HT-29 (cell line): ENCODE measurements at regions not wholly inside any gene's neighbourhood (a gene's known extent, or its start where the extent isn't known, plus 50 kb on each side); places are given as distances from the start of the nearest gene placed in this dataset.

Experiments
- DNase-seq: peaks from one replicate; pipeline ENCODE4 v3.0.0-alpha.2; 2015; ENCODE audit warnings: low spot score

DNA sequence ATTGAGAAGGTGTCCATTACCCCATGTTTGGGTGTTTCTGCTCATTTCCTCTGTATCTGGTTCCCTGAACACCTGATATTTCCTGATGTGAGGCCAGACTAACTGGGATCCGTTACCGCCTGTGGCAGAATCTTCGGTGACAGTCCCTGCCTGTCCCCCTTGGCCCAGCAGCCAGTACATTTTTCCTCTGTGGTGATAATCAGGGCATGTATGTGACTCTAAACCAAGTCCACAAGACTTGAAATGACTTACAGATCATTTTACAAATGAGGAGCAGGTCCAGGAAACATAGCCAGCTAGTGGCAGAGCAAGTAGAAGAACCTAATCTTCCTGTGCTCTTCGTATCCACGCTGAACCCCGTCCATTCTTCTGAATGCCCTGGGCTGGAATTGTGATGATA lies 143.5 kb upstream of the IPO9 start:
- DNase-seq: no peak

DNA sequence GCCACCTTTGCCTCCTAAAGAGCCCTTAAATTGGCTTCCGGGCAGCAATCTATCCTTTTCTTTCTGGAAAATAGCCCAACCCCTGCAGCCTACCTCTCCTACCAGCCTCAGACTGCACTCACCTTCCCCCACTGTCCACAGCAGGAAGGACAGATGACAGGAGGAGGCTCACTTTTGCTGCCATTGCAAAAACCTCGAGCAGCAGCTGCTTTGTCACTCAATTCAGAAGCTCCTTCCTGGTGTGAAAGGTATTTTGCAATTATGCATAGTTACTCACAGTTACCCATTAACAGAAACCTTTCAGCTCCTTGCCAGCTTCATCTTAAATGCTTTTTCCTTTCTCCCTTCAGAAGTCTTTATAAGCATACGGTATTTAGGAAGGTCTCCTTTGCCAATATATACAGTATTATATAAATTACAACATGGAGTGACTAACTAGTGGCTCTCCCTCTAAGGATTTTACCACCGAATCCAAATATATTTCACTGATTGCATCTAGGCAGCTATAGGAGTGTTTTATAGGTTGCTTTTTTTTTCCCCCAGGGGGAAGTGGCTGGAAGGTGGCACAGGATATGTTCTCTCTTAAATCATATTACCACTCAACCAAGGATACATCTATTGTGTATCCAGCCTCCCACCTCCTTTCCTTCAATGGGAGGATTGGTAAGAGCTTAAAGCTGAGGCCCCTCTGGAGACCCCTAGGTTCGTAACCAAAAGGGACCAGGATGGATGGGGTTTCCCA lies 142.1 kb upstream of the IPO9 start:
- peak; percentile 10 for DNase-seq

- no peak for DNase-seq
These were observed 140.4 kb upstream of the IPO9 start for GRCh38 chr1:201688514-201688913.

DNA sequence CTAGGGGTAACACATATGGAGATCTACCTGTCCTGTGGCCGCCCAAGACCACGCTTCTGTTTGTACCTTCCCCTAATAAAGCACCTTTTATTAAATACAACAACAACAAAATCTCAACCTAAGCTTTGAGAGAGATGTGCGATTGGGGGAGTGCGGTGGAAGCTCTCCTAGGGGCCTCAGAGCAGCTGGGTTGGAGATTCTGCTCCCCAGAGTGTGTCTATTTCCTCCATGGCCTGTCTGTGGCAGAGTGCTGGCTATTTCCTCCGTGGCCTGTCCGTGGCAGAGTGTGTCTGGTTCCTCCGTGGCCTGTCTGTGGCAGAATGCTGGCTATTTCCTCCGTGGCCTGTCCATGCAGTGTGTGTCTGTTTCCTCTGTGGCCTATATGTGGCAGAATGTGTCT lies 139.3 kb upstream of the IPO9 start:
- no peak for DNase-seq

DNA sequence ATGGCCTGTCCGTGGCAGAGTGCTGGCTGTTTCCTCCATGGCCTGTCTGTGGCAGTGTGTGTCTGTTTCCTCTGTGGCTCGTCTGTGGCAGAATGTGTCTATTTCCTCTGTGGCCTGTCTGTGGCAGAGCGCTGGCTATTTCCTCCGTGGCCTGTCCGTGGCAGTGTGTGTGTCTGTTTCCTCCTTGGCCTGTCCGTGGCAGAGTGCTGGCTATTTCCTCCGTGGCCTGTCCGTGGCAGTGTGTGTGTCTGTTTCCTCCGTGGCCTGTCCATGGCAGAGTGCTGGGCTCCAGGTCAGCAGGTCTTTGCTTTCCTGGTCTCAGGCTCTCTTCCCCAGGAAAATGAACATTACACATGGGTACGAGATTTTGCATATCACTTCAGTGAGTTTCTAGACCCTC lies 138.4 kb upstream of the IPO9 start:
- no peak for DNase-seq

DNA sequence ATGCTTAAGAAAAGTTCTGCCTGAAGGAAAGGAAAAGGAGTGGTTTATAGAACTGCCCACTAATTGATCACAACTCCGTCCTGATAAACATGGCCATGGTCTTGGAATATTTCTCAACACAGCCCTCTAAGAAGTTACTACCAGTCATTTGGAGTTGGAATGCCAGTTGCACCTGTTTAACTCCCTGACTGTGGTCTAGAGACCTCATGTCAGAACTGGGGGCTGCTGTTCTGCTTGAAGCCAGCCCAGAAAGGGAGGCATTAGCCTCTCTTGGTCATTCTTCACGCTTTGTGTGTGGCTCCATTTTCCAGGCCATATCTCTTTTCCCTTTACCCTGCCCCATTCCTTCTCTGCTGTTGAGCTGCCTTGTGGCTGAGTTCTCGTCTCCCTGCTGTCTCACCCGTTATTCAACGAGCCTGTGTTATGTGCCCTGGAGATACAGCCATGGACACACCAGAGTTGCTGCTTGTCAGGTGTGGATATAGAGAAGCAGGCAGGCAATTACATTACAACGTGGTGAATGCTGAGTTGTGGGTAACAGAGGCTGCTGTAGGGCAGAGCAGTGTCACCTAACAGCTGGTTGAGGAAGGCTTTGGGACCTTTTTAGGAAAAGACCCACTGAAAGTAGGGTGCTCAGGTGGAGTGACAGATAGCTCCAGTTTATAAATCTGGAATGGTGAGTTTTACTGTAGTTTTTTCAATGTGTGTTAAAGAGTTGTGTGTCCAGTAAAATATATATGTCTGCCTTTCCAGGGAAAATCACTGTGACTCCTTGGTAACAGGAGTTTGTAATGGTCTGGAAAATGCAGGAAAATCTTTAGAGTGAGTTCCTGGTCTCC lies 137.0 kb upstream of the IPO9 start:
- no peak for DNase-seq

DNA sequence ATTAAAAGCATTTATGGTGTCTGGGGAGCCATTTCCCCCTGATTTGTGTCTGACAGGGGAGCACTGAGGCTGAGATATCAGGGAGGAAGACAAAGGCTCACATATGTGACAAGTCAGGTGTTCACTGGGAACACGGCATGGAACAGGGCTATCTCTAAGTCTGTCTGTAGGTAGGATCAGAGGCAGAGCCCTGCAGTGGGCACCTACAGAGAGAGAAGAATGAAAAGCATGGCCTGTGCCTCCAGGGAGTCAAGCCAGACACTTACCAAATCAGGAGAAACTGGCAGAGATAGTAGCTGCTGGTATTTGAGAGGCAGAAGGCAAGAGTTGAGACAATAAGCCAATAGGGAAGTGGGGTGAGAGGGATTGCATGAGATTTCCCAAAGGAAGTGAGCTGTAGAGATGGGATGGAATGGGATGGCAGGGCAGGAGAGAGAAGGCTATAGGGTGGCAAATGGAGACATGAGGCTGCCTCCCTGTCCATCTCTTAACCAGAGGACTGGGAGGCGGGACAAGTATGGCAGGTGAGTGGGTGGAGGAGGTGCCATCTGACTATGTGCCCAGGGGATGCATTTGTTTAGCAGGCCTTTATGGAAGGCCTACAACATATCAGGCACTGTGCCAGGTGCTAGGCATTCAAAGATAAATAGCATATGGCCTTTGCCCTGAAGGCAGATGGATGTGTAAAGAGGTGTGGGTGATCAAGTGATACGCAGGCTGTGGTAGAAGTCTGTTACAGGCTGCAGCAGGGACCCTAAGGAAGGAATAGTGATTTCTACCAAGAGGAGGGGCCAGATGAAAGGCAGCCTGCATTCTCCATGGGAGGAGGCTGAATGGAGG lies 136.2 kb upstream of the IPO9 start:
- DNase-seq: no peak

GRCh38 chr1:201693890-201694607 lies 134.9 kb upstream of the IPO9 start:
- DNase-seq: no peak

DNA sequence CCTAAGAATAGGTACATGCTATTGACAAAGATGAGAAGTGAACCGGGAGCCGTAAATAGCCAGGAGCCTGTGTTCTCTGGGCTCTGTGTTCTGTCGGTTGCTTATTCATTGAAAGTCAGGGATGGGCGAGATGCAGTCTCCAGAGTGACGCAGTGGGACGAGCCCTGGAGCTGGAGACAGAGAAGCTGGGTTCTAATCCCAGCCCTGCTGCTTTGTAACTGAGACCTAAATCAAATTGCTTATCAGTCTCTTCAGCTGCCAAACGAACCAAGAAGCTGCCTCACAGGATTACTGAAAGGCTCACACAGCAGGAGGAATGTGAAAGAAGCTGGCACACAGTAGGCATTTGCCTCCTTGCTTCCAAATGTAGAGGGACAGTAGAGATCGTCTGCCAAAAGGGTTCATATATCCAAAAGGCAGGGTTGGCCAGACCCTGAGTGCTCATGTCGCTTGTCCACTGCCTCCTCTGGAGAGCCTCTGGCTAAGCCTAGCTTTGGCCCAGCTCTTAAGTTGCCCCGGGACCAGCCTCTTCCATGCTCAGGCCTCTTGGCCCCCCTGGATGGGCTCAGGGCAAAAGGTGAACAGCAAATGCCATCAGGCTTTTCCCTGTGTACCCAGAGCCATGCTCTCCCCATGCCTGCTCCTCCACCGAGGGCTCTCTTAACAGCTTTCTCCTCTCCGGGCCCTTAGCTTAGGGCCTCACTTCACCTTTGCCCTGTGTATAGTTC lies 134.2 kb upstream of the IPO9 start:
- no peak for DNase-seq

GRCh38 chr1:201695607-201696006 lies 133.3 kb upstream of the IPO9 start:
- DNase-seq: no peak

DNA sequence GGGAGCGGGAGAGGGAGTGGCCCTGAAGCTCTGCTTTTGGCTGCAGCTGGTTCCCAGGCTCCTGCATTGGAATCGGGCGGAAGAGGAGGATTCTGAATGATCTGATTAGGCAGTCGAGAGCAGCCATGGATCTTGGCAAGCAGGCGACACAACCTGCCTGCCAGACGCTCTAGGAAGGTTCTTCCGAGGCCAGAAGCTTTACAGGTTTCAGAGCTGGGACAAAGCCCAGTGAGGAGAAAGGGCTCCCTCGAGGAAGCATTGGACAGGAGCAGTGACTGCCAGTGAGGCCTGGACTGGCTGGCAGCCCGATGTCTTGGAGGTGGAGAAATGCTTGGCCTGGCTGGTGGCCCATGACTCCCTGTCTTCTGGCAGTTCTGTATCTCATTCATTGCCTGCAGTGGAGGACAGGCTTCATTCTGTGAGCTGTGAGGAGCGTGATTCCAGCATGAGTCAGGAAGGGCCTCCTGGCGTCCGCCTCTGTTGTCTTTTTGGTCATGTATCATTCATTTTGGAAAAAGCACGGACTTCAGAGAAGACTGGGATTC lies 132.7 kb upstream of the IPO9 start:
- DNase-seq: no peak

DNA sequence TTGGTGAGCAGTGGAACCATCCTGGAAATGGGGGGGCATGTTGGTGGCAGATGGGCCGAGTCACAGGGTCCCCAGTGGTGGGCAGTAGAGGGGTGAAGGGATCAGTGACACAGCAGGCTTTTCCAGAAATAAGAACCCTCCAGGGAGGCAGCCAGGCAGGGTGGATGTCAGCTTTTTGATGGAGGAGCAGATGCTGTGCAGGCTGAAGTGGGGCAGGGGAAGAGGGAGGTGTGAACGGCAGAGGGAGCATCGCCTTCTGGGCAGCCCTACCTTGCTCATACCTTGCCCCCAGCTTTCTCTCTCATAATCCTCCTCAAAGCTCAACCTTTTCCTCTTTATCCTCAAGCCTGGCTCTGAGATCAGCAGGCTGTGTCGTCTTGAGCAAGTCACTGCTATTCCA lies 131.8 kb upstream of the IPO9 start:
- no peak for DNase-seq

DNA sequence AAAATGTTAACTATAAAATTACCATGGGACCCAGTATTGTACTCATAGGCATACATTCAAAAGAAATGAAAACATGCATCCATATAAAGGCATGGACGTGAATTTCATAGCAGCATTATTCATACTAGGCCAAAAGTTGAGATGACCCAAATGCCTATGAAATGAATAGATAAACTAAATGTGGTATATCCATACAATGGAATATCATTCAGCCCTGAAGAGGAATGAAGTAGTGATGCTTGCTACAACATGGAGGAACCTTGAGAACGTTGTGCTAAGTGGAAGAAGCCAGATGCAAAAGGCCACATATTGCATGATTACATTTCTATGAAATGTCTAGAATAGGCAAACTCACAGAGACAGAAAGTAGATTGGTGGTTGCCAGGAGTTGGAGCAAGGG lies 127.1 kb upstream of the IPO9 start:
- no peak for DNase-seq

DNA sequence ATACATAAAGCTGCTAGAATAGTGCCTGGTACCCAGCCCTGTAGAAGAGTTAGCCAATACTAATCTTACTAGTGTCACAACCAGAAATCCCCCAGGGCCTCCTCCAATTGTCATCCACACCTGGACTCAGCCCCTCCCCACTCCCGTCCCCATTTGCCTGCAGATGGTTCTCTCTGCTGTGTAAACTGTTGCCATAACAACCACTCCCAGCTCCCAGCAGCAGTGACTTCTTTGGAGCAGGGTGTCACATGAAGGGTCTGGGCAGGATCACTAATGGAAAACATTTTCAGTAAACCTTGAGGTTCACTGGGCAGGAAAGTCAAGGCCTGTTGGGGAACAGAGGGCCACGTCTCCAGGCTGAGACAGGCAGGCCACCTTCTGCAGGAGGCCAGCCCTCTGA lies 126.0 kb upstream of the IPO9 start:
- DNase-seq: no peak

DNA sequence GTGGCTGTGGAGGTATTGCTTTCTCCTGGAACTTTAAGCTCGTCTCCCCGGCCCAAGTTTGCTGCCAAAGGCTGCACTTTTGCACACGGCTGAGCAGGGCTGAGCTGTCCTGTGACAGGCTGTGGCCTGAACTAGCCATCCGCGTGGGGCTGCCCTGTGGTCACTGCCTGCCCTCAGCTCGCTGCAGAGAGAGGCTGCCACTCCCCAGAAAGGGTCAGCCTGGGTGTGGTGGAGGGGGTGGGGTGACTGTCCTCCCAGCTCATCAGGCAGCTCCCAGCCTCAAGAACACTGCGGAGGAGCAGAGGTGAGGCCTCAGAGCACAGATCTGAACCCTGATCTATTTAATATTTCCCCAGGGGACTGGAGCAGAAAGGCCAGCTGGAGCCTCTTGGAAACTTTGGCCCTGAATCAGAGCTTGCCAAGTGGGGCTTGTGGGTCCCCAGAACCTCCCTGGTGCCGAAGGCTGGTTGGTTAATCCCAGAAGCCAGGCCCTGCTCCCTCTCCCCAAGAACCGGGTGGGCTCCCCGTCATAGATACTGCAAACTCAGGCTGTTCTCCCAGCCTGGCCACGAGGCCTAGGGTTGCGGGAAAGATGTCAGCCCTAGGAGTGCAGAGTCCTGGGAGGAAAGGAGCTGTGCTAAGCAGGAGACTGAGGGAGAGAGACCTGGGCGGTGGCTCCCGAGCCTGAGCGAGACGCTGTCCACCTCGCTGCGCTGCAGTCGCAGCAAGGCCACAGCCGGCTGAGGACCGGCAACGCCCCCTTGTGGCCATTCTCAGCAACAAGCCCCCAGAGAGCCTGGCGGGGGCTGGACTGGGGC lies 125.1 kb upstream of the IPO9 start:
- DNase-seq: peak; percentile 84

- no peak for DNase-seq
These were observed 124.5 kb upstream of the IPO9 start for GRCh38 chr1:201704439-201704792.

- DNase-seq: no peak
These were observed 123.6 kb upstream of the IPO9 start for GRCh38 chr1:201705389-201705788.

DNA sequence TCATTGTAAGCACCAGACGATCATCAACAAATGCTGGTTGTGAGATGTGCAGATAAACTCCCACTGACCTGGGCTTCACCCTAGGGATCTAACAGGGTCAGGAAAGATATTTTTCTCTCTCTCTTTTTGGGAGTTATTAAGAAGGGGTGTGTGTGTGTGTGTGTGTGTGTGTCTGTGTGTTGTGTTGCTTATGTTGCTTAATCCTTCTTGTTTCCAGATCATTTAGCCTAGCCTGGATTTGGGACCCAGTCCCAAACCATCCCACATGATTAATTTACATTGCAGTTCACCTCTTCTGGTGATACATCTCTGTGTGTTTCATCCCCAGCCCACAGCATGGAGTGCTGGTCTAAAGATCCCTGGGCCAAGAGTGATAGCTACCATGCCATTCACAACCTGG lies 122.8 kb upstream of the IPO9 start:
- DNase-seq: no peak

DNA sequence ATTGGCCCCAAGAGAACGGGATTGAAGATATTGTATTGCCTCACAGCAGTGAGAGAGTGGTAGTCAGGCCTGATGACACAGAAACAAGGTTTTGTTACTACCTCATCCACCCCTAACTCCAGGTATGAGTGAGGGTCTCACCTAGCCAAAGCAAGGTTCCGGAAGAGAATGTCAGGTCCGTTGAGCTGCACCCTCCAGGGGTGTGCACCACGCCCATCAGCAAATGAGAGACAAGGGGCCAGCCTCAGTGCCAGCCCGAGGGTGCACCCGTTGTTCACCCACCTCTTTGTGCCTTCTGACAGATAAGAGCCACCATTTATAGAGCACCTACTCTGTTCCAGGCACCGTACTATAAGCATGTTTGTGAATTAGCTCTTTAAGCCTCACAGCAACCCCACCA lies 121.9 kb upstream of the IPO9 start:
- DNase-seq: no peak

DNA sequence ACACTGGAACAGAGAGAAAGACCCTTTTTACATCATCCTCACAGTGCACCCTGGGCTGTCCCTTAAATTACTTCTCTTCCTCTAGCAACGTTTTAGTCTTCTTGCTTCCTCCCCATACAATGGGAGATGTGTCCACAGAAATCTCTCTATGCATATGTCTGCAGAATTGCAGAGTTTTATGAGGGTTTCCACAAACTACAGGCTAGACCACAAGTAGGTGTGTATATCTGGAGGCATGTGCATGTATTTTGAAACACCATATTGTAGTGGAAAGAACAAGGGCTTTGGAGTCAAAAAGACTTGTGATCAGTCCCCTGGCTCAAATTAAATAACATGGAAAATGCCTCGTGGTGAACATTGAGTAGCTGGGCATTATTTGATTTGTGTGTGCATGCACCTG lies 121.3 kb upstream of the IPO9 start:
- no peak for DNase-seq
